Ascending aorta (tissue), 2 donors: ENCODE measurements at regions not wholly inside any gene's neighbourhood (a gene's known extent, or its start where the extent isn't known, plus 50 kb on each side); places are given as distances from the start of the nearest gene placed in this dataset.

Source experiments
- DNase-seq, 2 donors: peaks; one replicate each; pipeline ENCODE4 v3.0.0-alpha.2; 2019; ENCODE audit warnings: low spot score in 2 of 2
- H3K27ac ChIP-seq, 2 donors: fragments of 200-600 bp; sonication (generic); one replicate each; pipeline ENCODE4 v1.5.1; 2016 to 2017; ENCODE audit warnings: mild to moderate bottlenecking in 1 of 2
- H3K27me3 ChIP-seq: fragments of 200-600 bp; sonication (generic); one replicate; pipeline ENCODE4 v1.5.1; 2017
- H3K36me3 ChIP-seq, 2 donors: fragments of 200-600 bp; sonication (generic); one replicate each; pipeline ENCODE4 v1.5.1; 2016
- H3K4me1 ChIP-seq, 2 donors: fragments of 200-600 bp; sonication (generic); one replicate each; pipeline ENCODE4 v1.5.1; 2016 to 2017; ENCODE audit warnings: mild to moderate bottlenecking in 1 of 2
- H3K4me3 ChIP-seq, 2 donors: fragments of 200-600 bp; sonication (generic); one replicate each; pipeline ENCODE4 v1.5.1; 2016 to 2017; ENCODE audit warnings: mild to moderate bottlenecking in 1 of 2
- H3K9me3 ChIP-seq, 2 donors: fragments of 200-600 bp; sonication (generic); one replicate each; pipeline ENCODE4 v1.5.1; 2016
- intact Hi-C: fragments of 100-400 bp; cut with DNase I; formaldehyde crosslinking; loops from one replicate; pipeline ENCODE4 v1.15.1; 2023
- TF ChIP-seq, protein P1 (sequence below), 3 experiments: fragments of 200-600 bp in 2 of 3; fragments of 450-650 bp in 1 of 3; sonication (generic) in 2 of 3; IDR thresholded peaks; one replicate each; pipeline ENCODE4 v1.5.1; 2016 to 2019; ENCODE audit warnings: antibody characterized with exemption in 3 of 3, mild to moderate bottlenecking in 1 of 3, moderate library complexity in 1 of 3

DNA sequence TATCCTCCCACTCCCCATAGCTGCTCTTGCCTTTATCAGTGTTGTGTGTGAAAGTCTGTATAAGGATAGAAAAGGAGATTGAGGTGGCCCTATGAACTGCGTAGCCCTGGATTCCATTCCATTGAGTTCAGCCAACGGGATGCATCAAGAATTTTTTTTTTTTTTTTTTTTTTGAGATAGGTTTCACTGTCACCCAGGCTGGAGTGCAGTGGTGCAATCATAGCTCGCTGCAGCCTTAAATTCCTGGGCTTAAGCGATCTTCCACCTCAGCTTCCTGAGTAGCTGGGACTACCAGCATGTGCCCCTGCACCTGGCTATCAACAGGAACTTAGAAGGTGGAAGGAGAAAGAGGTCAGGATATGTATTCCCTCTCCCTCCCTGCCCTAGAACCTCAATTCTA lies 187.2 kb upstream of the SPRY1 start:
- Histone ChIP-seq H3K36me3 (no peaks in the 10 kb centered on the region), H3K4me1 (no peaks in the 10 kb centered on the region)

DNA sequence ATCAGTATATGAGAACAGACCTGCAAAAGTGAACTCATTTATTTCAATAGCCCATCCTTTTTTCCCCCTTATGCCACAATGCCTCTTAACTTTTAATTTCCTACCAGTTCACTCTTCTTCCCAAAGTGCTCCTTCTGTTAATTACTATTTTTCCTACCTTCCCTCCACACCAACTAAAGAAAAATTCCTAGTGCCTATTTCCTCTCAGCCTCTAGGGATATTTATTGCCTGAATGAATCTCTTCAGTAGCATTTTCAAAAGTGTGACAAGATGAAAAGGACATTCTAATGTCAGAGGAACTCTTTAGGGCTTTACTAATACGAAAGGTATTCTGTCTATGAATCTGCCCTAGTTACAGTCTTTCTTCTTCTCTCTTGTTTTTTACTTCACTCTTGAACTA lies 181.1 kb upstream of the SPRY1 start:
- no peaks in the 10 kb centered on the region for H3K27me3 ChIP-seq
- DNase-seq, result no peak
- intact Hi-C loops, result no loop called here
- no peaks in the 10 kb centered on the region for H3K9me3 ChIP-seq
- H3K4me3 ChIP-seq, result no peak overlapping the region
- peaks cover 0 to 5% of the 10 kb centered on the region in 2 donors for H3K4me1 ChIP-seq
- TF ChIP-seq, protein P1, sequence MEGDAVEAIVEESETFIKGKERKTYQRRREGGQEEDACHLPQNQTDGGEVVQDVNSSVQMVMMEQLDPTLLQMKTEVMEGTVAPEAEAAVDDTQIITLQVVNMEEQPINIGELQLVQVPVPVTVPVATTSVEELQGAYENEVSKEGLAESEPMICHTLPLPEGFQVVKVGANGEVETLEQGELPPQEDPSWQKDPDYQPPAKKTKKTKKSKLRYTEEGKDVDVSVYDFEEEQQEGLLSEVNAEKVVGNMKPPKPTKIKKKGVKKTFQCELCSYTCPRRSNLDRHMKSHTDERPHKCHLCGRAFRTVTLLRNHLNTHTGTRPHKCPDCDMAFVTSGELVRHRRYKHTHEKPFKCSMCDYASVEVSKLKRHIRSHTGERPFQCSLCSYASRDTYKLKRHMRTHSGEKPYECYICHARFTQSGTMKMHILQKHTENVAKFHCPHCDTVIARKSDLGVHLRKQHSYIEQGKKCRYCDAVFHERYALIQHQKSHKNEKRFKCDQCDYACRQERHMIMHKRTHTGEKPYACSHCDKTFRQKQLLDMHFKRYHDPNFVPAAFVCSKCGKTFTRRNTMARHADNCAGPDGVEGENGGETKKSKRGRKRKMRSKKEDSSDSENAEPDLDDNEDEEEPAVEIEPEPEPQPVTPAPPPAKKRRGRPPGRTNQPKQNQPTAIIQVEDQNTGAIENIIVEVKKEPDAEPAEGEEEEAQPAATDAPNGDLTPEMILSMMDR (IDR thresholded peaks at IDR 0.05), result no peak
- no peaks in the 10 kb centered on the region for H3K36me3 ChIP-seq
- no peak overlapping the region for H3K27ac ChIP-seq

More for the DNA sequence above, 187.2 kb upstream of the SPRY1 start:
- no peaks in the 10 kb centered on the region for H3K27me3 ChIP-seq
- DNase-seq, result no peak
- intact Hi-C loops, result no loop called here
- H3K27ac ChIP-seq, result no peak overlapping the region
- H3K4me3 ChIP-seq, result no peak overlapping the region
- TF ChIP-seq, protein P1 (IDR thresholded peaks at IDR 0.05), result no peak
- H3K9me3 ChIP-seq, result no peaks in the 10 kb centered on the region

DNA sequence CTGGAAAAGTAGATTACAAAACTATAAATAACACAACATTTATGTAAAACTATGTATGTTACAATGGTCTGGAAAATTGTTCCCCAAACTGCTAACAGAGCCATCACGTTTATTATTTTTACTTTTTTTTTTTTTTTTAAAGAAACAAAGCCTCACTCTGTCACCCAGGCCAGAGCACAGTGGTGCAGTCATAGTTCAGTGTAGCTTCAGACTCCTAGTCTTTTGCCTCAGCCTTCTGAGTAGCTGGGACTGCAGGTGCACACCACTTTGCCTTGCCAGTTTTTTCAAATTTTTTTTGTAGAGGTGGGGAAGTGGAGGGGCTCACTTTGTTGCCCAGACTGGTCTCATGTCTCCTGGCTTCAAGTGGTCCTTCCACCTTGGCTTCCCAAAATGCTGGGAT lies 180.1 kb upstream of the SPRY1 start:
- Histone ChIP-seq H3K4me1 (peaks cover 0 to 5% of the 10 kb centered on the region in 2 donors), H3K27ac (no peak overlapping the region), H3K36me3 (no peaks in the 10 kb centered on the region), H3K4me3 (no peak overlapping the region), H3K9me3 (no peaks in the 10 kb centered on the region), H3K27me3 (no peaks in the 10 kb centered on the region)
- no peak for DNase-seq
- TF ChIP-seq, protein P1 (IDR thresholded peaks at IDR 0.05), result no peak
- intact Hi-C loops, result no loop called here

DNA sequence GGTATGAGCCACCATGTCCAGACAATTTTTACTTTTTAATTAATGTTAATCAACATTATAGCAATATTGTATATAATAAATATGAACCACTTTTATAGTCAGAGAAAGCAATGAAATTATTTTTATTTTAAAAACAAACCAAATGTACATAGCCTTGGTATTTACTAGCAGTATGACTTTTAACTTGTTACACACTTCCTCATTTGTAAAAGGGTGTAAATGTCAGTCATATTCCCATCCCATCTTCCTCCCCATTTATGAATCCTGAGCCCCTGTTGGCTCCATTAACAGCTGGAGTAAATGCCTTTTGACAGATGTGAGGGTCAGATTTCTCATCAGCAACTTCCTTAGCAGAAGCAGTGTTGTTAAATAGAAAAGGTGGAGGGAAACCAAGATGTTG lies 179.6 kb upstream of the SPRY1 start:
- Histone ChIP-seq H3K36me3 (no peaks in the 10 kb centered on the region), H3K4me3 (no peak overlapping the region), H3K27me3 (no peaks in the 10 kb centered on the region), H3K27ac (no peak overlapping the region), H3K9me3 (no peaks in the 10 kb centered on the region), H3K4me1 (peaks cover 0 to 5% of the 10 kb centered on the region in 2 donors)
- TF ChIP-seq, protein P1 (IDR thresholded peaks at IDR 0.05), result no peak
- DNase-seq, result no peak
- intact Hi-C loops, result no loop called here

DNA sequence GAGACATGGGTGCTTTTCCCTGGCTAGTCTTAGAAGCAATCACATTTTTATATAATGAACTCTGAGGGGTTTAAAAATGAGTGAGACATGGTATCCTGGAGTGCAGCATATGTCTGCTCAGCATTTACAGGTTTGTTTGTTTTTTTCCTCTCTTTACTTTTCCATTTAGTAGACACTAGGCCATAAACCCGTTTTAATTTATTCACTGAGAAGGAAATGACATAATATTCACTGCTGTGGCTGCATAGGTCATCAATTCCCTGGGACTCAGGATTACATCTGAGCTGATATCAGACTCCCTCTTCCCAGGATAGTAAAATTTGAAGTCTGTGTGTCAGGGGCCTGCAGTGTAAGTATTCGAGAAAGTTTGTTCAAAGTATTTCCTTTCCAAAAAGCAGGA lies 178.9 kb upstream of the SPRY1 start:
- no peak overlapping the region for H3K4me3 ChIP-seq
- TF ChIP-seq, protein P1 (IDR thresholded peaks at IDR 0.05), result no peak
- no peaks in the 10 kb centered on the region for H3K27me3 ChIP-seq
- no peak for DNase-seq
- H3K36me3 ChIP-seq, result no peaks in the 10 kb centered on the region
- H3K9me3 ChIP-seq, result no peaks in the 10 kb centered on the region
- peaks cover 0 to 5% of the 10 kb centered on the region in 2 donors for H3K4me1 ChIP-seq
- intact Hi-C loops, result no loop called here
- peak overlapping the region in 1 of 2 donors; percentile 30 for H3K27ac ChIP-seq

DNA sequence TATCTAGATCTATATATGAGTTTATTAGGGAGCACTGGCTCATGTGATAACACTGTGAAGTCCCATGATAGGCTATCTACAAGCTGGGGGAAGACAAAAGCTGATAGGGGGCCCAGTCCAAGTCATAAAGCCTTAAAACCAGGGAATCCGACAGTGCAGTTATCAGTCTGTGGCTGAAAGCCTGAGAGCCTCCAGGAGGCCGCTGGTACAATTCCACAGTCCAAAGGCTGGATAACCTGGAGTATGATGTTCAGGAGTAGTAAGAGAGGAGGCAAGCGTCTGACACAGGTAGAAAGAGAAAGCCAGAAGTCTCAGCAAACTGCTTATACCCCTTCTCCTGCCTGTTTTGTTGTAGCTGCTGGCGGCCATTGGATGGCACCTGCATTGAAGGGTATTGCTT lies 177.6 kb upstream of the SPRY1 start:
- no peak for DNase-seq
- TF ChIP-seq, protein P1 (IDR thresholded peaks at IDR 0.05), result no peak
- Histone ChIP-seq H3K36me3 (no peaks in the 10 kb centered on the region), H3K27me3 (no peaks in the 10 kb centered on the region), H3K4me3 (no peak overlapping the region), H3K9me3 (no peaks in the 10 kb centered on the region), H3K27ac (no peak overlapping the region), H3K4me1 (peaks cover 0 to 5% of the 10 kb centered on the region in 2 donors)
- intact Hi-C loops, result no loop called here
